Fibroblast of the conjunctiva (primary cell): ENCODE measurements at regions not wholly inside any gene's neighbourhood (a gene's known extent, or its start where the extent isn't known, plus 50 kb on each side); places are given as distances from the start of the nearest gene placed in this dataset.

Experiments
- DNase-seq: peaks from one replicate; pipeline ENCODE4 v3.0.0-alpha.2; 2010; ENCODE audit warnings: low read depth

- no peak for DNase-seq
Observed at GRCh38 chr3:73697020-73697419, 72.3 kb upstream of the PDZRN3 start.

- DNase-seq = no peak
Observed at GRCh38 chr3:73695841-73696240, 71.1 kb upstream of the PDZRN3 start.

GRCh38 chr3:73694983-73695757, 70.4 kb upstream of the PDZRN3 start:
- no peak for DNase-seq

- no peak for DNase-seq
Observed at GRCh38 chr3:73687106-73688004, 62.6 kb upstream of the PDZRN3 start.

- no peak for DNase-seq
Observed at GRCh38 chr3:73685061-73685460, 60.3 kb upstream of the PDZRN3 start.

GRCh38 chr3:73683706-73684105, 59.0 kb upstream of the PDZRN3 start:
- no peak for DNase-seq

GRCh38 chr3:73681610-73682009, 56.9 kb upstream of the PDZRN3 start:
- DNase-seq = peak; percentile 53

- DNase-seq = no peak
Observed at GRCh38 chr3:73681198-73681597, 56.5 kb upstream of the PDZRN3 start.

GRCh38 chr3:73680391-73681095, 55.8 kb upstream of the PDZRN3 start:
- DNase-seq = no peak

GRCh38 chr3:73677336-73678024, 52.7 kb upstream of the PDZRN3 start:
- DNase-seq = no peak
